GM19240 (cell line): ENCODE measurements at regions not wholly inside any gene's neighbourhood (a gene's known extent, or its start where the extent isn't known, plus 50 kb on each side); places are given as distances from the start of the nearest gene placed in this dataset.
"Not testable (repeated sequence)": the region's sequence is repeated elsewhere in the genome, so short reads cannot be mapped to it uniquely, and the experiment has no call there.

Source experiments
- DNase-seq: peaks from one replicate; pipeline ENCODE4 v3.0.0; 2011; ENCODE audit warnings: low spot score; ENCODE audit not compliant: insufficient read length

DNA sequence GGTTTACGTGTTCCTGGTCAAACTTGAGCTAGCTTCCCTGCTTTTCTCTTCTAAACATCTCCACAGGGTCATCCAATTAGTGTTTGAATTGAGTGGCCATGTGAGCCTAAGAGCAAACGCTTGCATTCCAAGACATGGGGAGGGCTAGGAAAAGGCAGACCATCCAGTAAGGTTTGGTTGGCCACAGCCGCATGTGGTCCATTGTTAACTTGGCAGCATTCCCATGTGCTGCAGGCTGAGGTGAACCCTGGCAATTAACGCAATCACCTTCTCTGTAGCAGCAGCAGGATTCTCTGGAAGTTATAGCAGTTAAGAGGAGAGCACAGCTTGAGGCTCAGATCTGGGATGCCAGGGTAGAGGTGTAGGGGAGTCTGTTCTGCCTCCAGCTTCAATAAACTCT, 502.2 kb upstream of the LMCD1 start:
- no peak for DNase-seq

DNA sequence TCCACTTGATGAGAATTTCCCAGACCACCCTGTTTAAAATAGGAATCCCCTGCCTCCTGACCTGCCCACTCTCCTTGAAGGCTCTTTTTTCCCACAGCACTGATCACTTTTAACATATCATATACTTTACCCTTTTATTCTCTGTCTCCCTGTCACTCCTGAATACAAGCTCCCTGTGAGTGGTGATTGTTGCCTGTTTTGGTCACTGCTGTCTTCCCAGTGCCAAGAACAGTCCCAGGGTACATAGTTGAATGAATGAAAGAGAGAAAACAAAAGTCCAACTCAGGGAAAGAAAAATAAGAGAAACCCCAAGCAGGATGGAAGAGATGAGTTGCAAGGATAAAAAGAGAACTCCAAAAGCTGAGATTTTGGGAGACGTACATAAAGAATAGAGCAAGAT, 500.3 kb upstream of the LMCD1 start:
- no peak for DNase-seq

DNA sequence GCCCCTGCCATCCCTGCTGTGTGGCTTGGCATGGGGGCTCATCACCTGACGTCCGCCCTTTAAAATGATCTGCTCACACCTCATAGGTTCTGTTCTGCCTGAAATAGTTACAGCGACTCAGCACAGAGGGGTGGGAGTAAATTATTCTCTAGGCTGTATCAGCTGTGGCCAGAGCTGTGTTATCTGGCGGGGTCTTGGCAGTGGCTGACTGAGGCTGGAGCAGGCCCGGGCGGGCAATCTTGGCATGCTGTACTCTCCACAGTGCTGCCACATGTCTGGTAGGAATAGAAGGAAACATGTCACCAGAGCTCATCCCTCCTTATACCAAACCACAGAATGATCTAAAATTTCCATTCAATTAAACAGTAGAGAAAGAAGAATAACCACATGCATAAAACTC, 499.9 kb upstream of the LMCD1 start:
- DNase-seq = no peak

DNA sequence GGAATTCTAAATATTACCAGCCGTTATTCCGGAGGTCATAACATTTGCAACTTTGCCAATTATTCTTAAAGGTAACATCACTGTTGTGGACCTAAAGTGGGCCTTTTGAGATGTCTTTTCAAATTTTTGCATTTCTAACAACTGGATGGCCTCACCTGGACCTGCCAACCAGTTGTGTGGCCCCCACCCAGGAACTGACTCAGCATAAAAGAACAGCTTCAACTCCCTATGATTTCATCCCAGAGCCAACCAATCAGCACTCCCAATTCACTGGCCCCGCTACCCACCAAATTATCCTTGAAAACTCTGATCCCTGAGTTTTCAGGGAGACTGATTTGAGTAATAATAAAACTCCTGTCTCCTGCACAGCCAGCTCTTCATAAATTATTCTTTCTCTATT, 489.7 kb upstream of the LMCD1 start:
- no peak for DNase-seq

DNA sequence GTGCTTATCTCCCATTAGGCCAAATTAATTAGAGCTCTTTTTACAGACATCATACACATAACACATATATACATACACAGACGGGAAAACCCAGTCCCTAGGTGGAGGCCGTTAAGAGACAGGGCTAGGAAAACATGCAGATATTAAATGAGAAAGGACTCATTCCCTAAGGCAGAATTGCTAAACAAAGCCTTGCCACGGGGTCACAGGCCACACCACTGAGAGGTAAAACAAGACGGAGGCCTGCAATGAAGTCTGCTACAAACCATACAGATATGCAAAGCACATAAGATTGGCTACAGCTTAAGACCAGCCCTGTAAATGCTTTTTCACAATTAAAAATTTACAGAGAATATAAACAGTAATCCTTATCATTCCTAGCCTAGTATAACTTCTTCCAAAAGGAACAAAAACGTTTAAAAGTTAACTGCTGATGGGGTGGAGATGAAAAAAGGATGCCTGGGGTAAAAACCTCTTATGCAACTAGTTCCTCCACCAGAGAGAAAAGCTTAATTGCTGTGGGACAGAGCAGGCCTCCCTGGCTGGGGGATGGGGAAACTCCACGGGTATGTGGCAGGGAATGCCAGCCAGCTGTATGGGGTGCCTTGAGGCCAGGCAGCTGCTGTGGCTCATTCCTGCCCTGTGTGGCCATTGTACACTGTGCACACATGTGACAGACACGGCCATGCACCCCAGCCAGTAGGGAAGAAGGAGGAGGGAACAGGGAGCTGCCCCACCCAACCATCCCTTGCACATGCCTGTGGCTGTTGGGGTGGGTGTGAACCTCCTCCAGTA, 481.4 kb upstream of the LMCD1 start:
- DNase-seq = no peak

DNA sequence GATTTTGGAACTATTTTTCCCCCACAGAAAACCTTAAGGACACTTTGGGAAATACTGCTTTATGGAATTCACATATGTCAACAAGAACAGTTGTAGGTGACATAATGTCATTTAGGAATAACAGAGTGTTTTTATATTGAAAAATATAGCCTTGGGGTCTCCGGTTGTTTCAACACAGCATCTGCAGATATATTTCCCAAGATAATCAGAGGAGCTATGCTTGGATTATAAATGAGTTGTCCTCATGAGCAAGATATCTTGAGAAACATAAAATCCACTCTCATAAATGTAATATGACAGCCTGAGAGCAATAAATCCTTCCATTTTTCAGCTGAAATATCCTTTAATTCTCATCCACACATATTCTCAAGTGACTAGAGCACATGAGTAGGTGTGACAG, 473.7 kb upstream of the LMCD1 start:
- no peak for DNase-seq

DNA sequence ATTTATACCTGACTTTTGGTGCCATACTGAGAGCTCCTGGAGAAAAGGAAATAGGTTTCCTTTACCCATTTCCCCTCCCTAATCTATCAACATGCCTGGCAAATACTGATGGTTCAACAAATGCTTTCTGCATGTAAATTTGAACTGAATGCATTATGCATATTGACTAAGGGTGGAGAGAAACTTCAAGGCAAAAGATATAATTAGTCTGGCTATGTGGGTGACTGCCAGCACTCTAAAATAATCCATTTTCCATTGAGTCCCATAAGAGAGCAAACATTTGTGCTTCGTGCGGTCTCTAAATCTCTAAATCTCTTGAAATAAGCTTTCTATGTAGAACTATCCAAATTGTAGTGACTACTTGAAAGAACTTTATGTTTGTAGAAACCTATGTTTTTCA, 451.3 kb upstream of the LMCD1 start:
- no peak for DNase-seq

DNA sequence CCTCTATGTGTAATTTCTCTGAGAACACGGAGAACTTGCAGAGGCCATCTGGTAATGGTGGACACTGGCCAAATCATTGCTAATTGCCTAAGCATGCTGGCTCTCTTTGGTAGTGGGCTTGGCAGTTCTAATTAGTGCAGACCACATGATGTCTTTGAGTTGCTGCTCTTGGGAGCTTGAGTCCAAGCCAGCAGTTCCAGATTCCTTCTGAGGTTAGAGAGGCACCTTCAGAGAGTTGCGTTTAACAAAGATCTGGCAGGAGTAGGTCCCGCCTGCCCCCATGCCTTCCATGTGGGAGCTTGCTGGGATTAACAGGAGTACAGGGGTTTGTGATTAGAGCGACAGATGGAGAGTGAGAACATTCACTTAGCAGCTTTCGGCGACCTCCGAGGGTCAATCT, 449.0 kb upstream of the LMCD1 start:
- no peak for DNase-seq

DNA sequence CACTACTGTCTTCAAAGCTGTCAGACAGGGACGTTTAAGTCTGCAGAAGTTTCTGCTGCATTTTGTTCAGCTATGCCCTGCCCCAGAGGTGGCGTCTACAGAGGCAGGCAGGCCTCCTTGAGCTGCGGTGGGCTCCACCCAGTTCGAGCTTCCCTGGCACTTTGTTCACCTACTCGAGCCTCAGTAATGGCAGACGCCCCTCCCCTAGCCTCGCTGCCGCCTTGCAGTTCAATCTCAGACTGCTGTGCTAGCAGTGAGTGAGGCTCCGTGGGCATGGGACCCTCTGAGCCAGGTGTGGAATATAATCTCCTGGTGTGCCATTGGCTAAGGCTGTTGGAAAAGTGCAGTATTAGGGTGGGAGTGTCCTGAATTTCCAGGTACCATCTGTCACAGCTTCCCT, 433.5 kb upstream of the LMCD1 start:
- DNase-seq = not testable (repeated sequence)

DNA sequence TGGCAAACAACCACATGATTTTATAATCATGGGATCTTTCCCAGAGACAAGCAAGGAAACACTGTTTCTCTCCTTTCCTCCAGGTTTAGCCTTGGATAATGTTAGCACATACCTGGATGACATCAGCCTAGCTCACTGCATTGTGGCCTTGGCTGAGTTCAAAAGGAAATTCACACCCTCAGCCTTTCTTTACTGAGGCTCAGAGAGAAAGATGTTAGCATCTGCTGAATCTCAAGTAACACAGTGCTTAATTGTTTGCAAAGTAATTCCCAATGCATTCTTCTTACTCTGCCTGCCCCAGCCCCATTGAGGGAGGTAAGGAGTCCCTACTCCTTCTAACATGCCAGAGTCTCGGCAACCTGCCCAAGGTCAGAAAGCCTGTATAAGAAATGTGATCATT, 432.2 kb upstream of the LMCD1 start:
- no peak for DNase-seq

DNA sequence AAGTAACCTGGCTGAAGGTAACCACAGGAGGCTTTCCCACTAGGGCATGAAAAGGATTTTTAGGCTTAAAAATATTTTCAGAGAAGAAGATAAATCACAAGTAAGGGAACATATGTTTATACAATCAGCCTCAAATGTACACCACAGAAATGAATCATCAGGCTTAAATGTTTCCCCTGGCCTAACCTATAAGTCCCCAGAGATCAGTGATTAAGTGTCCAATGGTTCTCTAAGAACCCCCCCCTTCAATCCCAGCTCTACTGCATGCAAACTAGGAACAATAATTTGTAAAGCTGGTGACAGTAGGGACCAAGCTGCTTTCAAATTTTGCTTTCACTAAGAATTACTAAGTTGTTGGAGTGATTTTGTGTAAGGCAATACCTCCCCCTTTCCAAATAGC, 431.6 kb upstream of the LMCD1 start:
- DNase-seq = no peak

DNA sequence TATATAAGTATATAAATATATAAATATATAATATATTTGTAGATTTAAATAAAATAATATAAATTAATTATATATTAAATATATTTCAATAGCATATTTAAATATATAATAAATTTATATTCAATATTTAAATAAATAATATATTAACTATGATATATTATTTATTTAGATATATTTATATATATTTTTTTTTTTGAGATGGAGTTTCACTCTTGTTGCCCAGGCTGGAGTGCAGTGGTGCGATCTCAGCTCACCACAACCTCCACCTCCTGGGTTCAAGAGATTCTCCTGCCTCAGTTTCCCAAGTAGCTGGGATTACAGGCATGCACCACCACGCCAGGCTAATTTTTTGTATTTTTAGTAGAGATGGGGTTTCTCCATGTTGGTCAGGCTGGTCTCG, 426.9 kb upstream of the LMCD1 start:
- DNase-seq = not testable (repeated sequence)

DNA sequence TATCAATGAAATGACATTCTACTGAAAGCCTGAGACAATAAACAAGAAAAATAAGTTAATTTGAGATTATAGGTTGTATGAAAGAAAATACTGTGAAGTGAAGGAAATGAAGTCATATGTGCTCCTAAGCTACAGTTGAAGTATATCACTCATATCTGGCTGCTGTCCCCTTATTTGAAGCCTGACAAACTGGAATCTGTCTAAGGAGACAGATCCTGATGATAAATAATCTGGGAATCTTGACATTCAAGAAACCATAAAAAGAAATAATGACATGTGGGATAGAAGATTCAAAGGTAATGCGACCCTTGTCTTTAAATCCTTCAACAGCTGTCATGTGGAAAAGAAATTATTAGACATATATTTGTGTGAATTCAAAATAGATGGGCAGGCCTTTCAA, 424.5 kb upstream of the LMCD1 start:
- DNase-seq = no peak

DNA sequence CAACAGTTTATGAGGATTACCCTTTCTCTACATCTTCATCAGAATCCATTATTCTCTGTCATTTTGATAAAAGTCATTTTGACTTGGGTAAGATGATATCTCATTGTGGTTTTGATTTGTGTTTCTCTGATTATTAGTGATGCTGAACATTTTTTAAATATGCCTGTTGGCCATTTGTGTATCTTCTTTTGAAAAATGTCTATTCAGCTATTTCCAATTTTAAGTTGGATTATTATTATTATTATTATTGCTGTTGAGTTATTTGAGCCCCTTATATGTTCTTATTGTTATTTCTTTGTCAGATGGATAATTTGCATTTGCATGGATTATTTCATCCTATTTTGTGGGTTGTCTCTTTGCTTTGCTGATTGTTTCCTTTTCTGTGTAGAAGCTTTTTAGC, 421.2 kb upstream of the LMCD1 start:
- DNase-seq = no peak

DNA sequence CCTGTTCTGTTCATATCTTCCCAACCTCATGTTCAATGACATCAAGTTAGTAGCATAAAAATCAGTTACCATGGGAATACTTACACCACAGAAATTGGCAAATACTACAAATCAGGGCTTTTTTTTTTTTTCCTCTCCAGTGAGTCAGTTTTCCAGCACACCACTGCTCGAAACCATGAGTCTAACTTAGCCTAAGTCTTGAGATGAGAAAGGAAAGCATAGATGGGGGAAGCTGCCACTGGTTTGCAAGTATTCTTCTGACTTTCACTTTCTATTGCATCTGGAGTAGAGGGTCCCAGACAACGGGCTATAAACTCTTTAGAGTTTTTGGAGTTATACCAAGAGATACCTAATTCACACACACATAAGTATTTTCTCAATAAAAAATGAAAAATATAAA, 416.1 kb upstream of the LMCD1 start:
- DNase-seq = no peak

DNA sequence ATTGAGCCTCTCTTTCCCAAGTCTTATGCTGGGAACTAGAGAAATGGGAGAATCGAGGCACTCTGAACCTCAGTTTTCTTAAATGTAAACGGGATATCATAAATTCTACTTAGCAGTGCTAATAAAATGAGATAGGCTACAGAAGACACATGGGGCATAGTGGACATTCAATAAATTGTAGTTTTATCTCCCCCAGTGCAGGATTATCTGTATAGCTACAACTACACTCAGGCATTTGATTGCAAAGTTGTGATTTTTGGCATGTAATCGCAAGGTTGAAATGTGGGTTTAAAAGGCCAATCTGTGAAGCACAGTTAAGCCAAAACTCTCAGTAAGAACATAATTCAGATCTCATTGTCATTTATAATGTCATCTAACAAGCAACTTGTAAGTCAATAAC, 413.7 kb upstream of the LMCD1 start:
- no peak for DNase-seq

DNA sequence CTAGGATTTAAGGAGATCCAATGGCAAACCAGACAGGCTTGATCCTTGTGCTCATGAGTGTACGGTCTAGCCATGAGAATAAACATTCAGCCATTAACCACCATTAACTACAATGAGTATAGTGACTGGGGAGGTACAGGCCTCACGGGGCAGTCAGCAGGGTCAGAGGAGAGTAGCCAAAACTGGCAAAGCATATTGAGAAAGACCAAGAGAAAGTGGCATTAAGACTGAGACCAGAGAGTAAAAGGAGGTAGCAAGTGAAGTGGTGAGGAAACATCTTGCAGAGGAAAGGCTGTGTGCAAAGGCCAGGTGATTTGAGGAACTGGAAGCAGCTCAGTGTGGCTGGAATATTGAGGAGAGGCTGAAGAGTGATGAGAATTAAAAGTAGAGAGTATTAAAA, 407.2 kb upstream of the LMCD1 start:
- DNase-seq = no peak

DNA sequence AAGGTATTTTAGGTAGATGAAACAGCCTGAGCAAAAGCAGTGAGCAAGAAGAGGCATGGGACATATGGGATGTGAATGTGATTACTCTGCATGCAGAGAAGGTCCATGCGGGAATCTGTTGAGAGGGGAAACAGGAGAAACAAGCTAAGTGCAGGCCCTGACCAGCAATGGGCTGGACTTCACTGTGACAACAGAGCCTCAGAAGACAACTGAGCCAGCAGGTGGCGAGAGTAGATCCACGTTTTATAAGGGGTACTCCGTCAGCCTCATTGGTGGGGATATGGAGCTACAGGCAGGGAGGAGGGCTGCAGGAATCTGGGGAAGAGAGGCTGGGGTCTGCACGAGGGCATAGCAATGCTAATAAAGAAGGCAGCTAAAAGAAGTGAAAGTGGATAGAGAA, 405.9 kb upstream of the LMCD1 start:
- no peak for DNase-seq

DNA sequence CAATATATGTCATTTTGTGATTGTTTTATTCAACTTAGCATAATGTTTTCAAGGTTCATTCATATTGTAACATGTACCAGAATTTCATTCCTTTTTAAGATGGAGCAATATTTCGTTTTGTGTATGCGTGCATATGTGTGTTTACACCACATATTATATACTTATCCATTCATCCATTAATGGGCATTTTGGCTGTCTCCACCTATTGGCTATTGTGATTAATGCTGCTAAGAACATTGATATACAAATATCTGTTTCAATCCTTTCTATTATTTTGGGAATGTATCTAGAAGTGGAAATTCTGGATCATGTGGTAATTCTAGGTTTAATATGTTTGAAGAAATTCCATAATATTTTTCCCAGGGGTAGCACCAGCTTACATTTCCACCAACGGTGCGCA, 403.9 kb upstream of the LMCD1 start:
- no peak for DNase-seq

DNA sequence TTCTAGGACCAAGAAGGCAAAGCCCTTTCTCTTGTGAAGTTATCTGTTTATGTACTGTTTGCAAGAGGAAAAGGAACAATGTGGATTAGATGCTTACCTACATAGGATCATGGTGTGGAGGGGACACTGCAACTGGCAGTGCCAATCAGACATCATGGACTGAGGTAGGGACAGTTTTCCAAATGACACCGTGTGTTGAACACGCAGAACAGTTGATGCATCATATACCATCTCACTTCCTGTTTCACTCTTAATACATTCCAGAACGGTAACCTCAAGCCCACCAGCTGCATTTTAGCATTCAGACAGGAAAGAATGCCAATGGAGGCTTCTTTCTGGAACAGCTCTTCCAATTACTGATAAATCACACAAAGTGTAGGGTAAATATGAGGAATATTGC, 397.7 kb upstream of the LMCD1 start:
- DNase-seq = no peak

DNA sequence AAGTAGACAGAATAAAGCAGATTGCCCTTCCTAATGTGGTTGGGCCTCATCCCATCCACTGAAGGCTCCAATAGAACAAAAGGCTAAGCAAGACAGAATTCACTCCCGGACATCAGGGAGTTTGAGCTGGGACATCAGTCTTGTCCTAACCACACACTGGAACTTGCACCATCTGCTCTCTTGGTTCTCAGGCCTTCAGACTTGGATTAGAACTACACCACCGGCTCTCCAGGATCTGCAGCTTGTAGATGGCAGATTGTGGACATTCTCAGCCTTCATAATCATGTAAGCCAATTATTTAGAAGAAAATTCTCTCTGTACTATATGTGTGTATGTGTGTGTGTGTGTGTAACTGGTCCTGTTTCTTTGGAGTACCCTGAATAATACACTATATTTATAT, 394.7 kb upstream of the LMCD1 start:
- no peak for DNase-seq

DNA sequence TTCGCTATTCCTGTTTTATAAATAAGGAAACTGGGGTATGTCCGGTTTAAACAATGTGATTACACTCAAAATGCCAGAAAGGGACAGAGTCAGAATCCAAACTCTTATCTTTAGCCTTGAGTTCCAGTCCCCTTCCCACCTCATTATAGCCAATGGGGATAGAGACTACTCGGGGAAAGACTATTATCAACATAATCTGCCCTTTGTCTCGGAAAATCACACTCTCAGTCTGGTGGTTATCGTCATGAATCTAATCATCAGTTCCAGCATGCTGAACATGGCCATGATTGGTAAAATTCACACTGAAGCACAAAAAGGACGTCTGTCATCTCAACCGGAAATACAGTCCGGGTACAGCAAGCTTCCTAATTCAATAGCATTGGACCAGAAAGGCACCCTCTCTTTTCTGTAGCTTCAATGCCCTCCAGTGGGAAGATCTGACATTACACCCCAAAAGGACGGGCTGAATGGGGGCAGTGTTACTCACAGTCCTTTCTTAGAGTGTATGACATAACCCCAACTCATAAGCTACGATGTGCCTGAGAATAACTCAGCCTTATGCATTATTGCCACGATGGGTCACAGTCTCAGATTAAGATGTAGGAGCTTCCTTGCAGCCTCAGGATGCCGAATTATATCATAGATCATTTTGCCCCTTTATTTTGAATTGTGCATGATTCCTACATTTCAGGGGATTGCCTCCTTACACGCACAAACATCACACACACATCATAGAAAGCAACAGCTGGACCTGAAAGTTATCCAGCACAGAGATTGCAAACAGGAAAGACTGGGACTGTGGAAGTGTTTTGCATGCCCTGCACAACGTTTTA, 390.4 kb upstream of the LMCD1 start:
- DNase-seq = peak; percentile 3

DNA sequence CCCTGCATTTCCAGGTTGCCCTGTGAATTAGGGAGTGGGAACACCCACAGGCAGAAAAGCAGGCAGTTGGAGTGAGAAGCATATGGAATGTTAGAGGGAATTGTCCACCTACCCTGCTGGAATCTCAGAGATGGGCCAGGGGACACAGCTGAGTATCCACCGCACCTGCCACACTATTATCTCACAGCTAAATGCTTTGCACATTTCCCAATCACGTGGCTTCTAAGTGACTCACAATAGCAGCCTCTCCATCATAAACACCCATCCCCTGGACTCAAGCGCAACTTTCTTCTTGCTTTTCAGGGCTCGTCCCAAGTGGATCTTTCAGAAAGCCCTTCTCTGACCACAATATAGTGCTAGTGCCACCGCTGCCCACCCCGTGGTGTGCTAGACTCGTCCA, 389.0 kb upstream of the LMCD1 start:
- no peak for DNase-seq
